Activated naive CD4-positive, alpha-beta T cell treated with Interleukin-2 at 50 U/mL for 16 hours (primary cell): ENCODE measurements at regions not wholly inside any gene's neighbourhood (a gene's known extent, or its start where the extent isn't known, plus 50 kb on each side); places are given as distances from the start of the nearest gene placed in this dataset.
"Not testable (repeated sequence)": the region's sequence is repeated elsewhere in the genome, so short reads cannot be mapped to it uniquely, and the experiment has no call there.

Experiments used
- DNase-seq: peaks from one replicate; pipeline ENCODE4 v3.0.0-alpha.2; 2020

DNA sequence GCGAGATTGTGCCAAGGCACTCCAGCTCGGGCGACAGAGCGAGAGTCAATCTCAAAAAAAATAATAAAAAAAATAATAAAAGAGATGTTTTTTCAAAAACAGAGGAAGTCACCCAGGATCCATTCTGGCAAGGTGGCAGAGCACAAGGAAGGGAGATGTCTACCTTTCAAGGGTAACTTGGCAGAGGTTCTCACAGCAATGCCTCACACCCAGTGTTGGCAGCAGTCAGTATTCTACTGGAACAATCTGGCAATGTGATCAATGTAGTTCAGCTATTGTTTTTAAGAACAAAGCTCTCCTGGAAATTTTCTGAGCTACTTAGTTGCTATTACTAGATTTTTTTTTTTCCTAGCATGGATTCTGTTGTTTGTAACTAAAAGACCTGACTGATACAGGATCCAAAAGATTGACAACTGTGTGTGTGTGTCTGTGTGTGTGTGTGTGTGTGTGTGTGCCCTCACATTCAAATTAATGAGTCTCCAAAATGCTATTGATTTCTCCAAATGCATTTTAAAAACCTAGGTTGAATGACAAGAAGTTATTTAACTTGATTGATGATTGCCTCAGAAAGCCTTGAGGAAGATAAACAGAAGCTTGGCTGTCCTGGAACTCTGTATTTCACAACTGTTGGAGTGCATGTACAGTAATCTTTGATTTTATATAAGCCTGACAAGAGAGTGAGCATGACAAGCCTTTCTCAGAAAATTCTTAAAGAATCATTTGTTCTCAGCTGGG is 114.1 kb upstream of the RREB1 start:
- no peak for DNase-seq

- DNase-seq, result no peak
These were observed 113.0 kb upstream of the RREB1 start for GRCh38 chr6:6994796-6995195.

GRCh38 chr6:6995328-6995727 is 112.4 kb upstream of the RREB1 start:
- no peak for DNase-seq

- DNase-seq, result no peak
These were observed 111.6 kb upstream of the RREB1 start for GRCh38 chr6:6996124-6996523.

DNA sequence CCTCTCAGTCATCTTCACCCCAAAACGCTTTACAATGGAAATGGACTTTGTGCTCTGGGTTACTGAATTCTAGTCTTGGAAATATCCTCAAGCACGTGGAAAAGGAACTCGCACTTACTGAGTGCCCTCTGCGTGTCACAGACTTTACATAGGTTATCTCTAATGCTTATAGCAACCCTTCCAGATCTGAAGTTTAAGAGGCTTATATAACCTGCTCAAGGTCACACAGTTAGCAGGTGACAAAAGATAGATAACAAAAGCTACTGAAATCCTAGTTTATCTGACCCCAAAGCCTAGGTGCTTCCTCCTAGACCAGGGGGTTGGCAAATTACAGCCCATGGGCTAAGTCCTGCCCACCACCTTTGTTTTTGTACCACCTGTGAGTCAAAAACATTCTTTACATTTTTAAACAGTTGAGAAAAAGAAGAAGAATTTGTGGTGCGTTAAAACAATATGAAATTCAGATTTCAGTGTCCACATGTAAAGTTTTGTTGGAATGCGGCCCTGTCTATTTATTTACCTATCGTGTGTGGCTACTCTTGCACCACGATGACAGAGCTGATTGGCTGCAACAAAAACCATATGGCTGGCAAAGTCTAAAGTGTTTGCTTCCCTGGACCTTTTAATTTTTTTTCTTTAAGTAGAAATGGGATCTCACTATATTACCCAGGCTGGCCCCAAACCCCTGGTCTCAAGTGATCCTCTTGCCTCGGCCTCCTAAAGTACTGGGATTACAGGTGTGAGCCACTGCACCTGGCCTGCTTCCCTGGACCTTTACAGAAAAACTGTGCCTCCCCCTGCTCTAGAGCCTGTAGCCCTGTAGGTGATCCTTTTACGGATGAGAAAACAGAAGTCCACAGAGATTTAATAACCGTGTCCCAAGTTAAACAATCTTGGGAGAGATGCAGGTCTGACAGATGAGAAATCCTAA is 110.2 kb upstream of the RREB1 start:
- no peak for DNase-seq

DNA sequence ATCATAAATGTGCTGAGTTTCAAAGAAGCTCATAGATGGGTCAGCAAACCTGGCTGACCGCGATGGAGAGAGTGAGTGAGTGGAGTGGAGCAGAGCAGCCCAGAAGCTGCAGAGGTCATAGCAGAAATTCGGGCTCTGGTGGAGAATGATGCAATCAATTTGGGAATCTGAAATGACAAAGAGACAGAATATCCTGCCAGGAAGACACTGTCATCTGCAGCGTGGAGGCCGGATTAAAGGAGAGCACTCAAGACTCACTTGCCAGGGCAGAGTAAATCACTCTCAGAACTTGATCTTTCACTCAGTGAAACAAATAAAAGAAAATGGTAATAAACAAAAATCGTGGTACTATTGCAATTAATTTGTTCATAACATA is 109.6 kb upstream of the RREB1 start:
- no peak for DNase-seq

DNA sequence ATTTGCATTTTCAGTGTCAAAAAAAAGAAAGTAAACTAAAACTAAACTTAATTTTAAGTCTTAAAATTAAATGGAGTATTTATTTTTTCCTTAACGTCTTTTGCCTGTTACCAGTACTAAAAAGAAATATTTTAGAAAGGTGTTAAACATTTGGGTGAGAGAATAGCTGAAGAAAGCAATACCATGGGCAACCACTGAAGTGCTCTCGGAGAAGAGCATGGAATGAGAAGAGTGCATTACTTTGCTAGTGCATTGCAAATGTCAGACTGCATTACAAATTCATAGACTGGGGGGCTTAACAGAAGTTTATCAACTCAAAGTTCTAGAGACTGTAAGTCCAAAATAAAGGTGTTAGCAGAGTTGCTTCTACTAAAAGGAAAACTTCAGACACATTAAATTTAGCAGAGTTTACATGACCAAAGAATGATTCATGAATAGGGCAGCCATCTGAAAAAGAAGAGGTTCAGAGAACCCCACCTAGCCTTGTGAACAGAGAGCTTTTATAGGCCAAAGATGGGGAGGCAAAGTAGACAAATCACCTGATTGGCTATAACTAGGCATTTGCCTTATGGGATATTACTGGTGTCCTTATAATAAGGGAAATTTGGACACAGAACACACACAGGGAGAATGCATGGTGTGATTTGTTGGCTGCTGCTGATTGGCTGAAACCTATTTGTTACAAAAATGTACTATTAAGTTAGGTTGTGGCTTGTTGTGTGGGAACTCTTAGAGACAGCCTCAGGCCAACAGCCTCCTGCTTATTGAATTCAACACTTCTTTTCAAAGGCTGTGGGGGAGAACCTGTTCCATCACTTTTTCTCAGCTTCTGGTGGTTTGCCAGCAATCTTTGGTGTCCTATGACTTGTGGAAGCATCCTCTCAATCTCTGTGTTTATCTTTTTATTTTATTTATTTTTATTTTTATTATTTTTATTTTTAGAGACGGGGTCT is 106.7 kb upstream of the RREB1 start:
- DNase-seq, result no peak

GRCh38 chr6:7003041-7003440 is 104.7 kb upstream of the RREB1 start:
- no peak for DNase-seq

DNA sequence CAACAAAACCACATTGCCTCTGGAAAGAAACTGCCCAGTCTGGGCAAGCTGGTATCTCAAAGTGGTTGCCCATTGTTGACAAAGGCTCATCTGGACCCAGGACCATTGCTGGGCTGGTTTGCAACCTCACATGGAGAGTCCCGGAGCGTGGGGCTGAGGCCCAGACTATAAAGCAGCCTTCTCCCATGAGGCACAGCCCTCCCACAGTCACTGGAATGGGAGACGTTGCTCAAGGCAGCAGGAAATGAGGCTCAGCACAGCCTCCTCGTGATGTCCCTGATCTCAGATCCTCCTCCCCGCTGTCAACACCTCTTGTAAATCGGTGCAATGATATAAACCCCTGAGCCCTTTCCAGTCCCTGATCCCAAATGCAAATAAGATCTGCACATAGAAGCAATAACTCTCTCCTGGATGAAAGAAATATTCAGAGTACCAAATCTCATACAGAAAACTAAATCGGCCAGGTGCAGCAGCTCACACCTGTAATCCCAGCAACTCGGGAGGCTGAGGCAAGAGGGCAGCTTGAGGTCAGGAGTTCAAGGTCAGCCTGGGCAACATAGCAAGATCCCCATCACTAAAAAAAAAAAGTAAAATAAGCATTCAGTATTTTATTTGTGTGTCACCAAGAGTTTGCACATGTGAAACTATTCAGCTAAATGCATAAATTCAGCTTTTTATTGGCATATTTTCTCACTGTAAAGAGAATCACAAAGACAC is 103.0 kb upstream of the RREB1 start:
- DNase-seq, result no peak

GRCh38 chr6:7006515-7007191 is 101.1 kb upstream of the RREB1 start:
- no peak for DNase-seq

GRCh38 chr6:7008451-7008988 is 99.2 kb upstream of the RREB1 start:
- no peak for DNase-seq

DNA sequence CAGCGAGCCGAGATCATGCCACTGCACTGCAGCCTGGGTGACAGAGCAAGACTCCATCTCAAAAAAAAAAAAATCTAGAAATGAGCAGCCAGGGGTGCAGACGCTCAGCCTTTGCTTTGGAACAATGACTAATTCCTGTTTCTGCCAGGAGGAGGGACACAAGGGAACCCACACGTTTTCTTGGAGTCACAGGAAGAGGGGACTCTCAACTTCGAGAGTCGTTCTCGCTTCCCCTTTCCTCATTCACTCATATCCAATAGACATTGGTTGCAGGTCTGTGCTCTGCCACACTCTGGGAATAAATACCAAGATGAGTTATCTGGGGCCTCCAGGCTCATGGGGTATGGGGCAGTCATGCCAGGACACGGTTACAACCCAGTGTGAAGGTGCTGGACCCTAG is 91.5 kb upstream of the RREB1 start:
- DNase-seq, result no peak

DNA sequence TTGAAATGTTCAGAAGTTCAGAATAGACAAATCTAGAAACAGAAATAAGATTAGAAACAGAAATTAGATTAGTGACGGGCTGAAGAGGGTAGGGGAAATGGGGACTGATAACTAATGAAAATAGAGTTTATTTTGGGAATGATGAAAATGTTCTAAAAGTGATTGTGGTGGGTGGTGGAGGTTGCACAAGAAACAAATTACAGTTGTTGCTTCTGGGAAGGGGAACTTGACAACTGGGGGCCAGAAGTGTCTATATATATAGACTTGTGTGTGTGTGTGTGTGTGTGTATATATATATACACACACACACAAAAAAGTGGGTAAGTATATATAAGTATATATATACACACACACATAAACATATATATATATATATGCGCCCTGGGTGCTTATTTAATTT is 86.5 kb upstream of the RREB1 start:
- DNase-seq, result no peak

- DNase-seq, result no peak
These were observed 81.9 kb upstream of the RREB1 start for GRCh38 chr6:7025861-7026260.

DNA sequence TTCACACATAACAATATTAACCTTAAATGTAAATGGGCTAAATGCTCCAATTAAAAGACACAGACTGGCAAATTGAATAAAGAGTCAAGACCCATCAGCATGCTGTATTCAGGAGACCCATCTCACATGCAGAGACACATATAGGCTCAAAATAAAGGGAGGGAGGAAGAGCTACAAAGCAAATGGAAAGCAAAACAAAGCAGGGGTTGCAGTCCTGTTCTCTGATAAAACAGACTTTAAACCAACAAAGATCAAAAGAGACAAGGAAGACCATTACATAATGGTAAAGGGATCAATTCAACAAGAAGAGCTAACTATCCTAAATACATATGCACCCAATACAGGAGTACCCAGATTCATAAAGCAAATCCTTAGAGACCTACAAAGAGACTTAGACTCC is 78.8 kb upstream of the RREB1 start:
- not testable (repeated sequence) for DNase-seq

DNA sequence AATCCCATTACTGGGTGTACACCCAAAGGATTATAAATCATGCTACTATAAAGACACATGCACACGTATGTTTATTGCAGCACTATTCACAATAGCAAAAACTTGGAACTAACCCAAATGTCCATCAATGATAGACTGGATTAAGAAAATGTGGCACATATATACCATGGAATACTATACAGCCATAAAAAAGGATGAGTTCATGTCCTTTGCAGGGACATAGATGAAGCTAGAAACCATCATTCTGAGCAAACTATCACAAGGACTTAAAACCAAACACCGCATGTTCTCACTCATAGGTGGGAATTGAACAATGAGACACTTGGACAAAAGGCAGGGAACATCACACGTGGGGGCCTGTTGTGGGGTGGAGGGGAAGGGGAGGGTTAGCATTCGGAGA is 76.8 kb upstream of the RREB1 start:
- not testable (repeated sequence) for DNase-seq

DNA sequence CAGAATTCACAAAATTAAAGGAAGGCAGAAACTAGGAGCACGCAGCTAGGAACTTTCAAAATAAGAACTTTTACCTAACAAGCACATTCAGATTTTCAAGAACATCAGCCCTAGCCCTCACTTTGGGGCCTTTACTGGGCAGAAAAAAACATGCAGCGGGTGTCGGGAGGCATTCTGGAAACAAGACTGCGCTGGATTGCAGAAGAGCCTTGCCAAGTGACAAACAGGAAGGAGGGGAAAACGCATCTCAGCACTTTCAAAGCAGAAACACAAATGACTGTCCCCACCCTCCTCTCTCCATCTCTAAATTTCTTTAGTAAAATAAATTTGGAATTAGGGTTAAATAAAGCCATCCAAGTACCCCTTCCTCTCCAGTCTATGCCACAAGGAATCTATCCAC is 74.6 kb upstream of the RREB1 start:
- DNase-seq, result no peak

GRCh38 chr6:7034055-7034454 is 73.7 kb upstream of the RREB1 start:
- DNase-seq, result no peak

- DNase-seq, result no peak
These were observed 71.9 kb upstream of the RREB1 start for GRCh38 chr6:7035837-7036249.

DNA sequence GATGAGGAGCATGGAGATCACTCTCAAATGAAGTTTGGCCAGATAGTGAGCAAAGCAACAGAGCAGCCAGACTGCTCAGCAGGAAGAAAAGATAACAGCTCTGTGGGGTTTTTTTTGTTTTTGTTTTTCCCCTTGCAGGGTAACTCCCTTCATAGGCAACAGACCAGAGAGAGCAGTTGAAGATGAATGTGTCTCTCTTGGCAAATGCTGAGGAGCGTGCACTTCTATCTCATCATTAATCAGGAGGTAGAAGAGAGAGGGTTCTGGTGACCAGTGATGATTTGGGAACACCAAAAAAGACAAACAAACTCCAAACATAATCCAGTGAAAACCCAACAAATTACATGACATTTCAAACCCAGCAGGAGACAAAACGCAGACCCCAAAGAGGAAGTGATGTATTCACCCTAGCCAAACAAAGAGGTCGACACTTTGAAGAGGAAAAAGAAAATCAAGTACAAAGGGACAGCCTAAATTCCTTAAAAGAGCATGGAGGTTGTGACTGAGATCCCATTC is 66.2 kb upstream of the RREB1 start:
- no peak for DNase-seq

DNA sequence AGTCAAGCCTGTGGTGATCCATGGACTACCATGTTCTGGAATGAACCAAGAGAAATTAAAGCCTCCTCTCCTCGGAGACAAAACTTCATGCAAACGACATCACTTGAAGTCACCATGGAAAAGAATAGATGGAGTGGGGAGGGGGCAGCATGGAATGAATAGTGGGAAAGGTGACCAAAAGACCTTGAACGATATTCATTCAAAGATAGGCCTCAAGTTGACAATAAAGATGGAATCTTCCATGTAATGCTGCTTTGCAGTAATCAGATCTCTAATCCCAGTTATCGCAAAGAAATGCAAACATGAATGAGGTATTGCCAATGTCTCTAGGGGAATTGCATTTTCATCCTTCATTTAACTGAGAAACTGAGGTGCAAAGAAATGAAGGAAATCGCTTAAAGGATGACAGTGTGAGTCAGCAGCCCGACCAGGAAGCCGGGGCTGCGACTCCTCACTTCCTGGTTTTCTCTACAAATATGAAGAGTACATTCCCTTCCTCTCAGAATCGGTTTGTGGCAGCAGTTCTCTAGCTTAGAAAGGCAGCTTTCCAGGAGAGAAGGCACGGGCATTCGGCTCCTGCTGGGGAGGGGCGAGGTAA is 65.6 kb upstream of the RREB1 start:
- DNase-seq, result no peak
